ENCODE measurements at regions not wholly inside any gene's neighbourhood (a gene's known extent, or its start where the extent isn't known, plus 50 kb on each side); places are given as distances from the start of the nearest gene placed in this dataset.

DNA sequence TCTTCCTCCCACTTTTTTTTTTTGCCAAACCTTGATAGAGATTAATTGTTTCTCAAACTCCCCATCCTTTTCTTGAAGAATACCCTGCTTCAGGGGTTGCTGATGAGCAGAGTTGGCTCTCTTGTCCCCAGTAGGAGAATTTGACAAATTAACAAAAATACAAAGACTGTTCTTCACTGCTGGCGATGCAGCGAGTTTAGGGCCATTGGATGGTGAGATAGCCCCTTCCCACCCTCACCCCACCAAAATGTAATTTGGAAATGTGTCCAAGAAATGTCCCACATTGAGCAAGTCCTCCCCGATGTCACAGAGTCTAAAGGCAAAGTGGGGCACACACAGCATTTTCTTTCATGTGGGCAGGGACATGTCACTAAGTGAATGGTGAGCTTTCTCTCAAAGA, 136.0 kb upstream of the RARB start:
- DNase-seq (ENCODE audit: low spot score), result no peak

DNA sequence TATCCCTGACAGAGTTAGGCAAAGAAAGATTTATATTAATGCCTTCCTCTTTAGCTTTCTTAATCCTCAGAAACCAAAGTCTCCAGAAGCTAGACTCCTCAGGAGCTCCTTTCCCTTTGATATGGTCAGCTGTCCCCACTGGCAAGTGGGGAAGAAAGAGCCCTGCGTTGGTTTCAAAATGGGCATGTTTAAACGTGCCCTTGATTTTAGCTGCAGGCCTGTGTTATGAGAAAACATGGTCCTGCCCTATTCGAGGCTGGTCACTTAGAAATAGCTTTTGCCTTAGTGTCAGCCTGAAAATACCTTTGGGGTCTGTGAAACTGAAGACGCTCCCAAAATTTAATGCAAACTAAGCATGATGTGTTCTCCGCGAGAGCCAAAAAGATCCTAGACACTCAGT, 135.5 kb upstream of the RARB start:
- no peak for DNase-seq (ENCODE audit: low spot score)

DNA sequence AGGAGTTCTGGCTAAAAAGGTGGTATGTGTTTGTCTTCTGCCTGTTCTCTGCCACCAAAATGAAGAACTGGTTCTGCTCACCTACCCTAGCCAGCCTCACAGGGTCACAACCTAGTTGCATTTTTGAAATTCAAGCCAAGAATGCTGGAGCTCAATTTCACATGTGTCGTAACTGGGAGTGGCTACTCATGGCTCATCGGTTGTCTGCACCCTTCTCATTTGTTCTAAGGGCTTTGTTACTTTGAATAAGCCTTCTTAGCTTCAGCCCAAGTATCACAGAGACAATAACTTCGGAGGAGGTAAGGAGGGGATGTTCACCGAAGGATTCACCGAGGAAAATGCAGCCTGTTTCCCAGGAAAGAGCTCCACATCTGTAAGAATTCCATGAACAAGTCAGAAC, 134.3 kb upstream of the RARB start:
- no peak for DNase-seq (ENCODE audit: low spot score)

DNA sequence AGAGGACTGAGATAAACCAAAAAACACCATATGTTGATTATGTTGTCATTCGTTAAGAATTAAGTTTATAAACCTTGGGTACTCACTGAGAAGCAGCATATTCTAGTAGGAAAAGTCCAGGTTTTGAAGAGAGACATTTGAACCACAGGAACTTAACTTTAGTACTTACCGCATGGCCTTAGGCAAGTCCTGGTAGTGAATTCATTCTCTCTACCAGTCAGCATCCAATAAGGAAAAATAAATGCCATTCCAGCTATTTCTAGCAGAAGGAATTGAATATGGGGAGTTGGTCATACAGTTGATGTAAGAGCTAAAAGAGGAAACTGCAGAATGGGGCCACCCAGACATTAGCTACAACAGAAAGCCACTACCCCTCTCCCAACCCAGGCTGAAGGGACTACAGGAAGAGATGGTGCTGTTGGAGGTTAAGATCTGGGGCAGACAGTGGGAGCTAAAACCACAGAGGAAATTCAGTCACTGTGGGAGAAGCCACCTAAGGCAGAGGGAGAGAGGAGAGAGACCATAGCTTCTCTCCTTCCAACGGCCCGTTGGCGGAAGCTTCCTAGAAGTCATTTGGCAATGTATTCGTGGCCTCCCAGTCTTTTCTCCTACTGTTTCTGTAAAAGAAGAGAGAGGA, 133.8 kb upstream of the RARB start:
- no peak for DNase-seq (ENCODE audit: low spot score)

DNA sequence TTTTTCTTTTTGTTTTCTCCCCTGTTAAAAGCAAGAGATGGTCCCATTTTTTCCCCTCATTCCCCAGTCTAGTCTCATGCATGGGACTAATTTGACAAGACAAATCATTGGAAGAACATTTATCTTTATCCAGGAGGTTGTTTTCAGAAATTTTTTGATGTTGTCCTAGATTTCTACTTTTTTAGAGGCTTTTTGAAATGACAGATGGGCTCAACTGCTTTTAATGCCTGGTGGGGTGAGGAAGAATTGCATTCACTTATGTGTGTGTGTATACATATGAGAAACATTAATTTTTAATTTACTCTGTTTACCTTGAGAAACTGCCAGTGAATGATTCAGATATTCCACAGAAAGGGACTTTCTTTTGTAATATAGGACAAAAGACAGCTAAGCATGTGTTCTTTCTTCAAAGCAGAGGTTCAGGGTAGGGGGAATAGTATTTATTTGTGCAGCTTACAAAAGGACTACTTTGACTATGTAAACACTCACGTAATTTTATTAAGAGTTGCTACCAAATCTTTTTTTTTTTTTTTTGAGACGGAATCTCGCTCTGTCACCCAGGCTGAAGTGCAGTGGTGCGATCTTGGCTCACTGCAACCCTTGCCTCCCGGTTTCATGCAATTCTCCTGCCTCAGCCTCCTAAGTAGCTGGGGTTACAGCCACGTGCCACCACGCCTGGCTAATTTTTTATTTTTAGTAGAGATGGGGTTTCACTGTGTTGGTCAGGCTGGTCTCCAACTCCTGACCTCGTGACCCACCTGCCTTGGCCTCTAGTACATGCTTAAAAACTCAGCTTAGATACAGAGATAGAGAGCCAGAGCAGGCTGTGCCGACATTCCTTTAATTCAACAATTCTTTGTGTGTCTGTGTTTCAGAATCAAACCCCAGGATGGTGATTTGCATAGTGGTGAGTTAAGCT, 130.1 kb upstream of the RARB start:
- no peak for DNase-seq (ENCODE audit: low spot score)

DNA sequence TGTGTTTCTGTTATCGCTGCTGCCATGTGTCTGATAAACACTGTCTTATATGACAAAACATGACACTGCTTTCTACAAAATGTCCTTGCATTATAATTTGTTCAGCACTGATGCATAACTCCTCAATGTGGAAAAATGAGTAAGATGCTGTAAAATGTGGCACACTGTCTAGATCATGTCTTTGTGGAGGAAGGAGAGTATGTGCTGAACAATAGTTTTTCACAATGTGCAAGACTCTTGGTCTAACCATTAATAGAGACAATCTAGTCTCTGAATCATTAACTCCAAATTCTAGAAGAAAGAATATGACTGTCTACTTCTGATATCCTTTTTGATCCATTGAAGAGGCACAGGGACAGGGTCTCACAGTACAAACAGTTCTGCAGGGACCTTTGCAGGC, 127.9 kb upstream of the RARB start:
- DNase-seq (ENCODE audit: low spot score), result no peak

DNA sequence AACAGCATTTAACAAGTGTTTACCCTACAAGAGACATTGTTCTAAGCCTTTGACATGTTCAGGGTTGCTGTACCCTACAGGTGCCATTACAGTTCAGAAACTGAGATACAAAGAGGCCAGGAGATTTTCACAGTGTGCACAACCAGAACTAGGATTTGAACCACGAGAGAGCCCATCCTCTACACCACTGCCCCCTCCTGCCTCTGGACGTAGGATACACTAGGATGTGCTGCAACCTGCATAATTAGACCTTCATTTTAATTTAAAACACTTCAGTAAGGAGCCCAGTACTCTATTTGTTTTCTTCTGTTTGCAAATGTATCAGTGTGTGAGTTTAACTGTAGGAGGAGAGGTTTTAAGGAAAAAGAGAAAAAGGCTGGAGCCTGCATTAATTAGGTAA, 123.1 kb upstream of the RARB start:
- DNase-seq (ENCODE audit: low spot score), result no peak

DNA sequence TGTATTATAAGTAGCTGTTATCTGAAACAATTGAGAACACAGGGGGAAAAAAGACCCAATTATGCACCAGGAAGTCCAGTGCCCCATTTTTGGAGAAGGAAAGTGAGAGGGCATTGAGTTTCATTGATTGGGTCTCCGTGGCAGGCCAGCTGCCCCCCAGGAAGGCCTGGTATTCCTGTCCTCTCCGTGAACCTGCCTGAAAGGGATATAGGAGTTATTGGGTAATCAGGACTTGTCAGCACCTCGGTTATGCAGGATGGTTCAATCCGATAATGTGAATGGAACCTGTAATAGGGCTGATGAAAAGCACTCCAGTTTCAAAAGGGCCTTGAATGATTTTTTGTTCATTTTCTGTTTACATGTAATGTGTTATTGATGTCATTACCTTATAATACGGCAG, 122.0 kb upstream of the RARB start:
- no peak for DNase-seq (ENCODE audit: low spot score)

DNA sequence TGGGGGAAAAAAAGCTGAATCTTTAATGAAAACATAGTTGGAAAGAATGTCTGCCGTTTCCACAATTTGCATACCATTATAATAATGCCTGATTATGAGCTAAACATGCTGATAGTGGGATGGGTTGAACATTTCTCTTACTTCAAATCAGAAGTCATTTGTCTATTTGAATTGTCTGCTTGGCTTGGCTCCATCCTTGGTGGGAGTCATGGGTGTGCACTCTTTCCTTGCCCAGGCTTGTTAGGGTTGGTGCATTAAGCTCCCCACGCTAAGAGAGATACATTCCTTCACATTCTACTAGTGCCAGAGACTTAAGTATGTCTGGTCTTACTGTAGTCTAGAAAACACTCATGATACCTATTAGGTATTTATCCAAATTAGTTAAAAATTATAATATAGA, 121.4 kb upstream of the RARB start:
- DNase-seq (ENCODE audit: low spot score), result no peak

DNA sequence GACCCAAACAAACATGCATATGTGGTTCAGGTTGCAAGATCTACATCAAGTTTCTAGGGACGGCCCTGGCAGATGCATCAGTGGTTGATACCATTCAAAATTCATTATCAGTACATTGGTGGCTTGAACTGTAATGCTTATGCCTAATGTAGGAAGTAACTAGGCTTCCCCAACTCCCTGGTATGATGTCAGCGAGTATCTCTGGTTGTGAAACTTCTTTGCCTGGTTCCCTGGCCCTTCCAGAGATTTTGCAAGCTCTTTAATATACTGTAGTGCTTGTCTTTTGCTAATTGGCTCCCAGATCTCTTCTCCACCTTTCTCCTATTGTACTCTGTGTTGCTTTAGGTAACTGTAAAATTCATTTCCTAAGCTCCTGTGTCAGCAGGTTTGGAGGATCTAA, 114.8 kb upstream of the RARB start:
- DNase-seq (ENCODE audit: low spot score), result no peak

DNA sequence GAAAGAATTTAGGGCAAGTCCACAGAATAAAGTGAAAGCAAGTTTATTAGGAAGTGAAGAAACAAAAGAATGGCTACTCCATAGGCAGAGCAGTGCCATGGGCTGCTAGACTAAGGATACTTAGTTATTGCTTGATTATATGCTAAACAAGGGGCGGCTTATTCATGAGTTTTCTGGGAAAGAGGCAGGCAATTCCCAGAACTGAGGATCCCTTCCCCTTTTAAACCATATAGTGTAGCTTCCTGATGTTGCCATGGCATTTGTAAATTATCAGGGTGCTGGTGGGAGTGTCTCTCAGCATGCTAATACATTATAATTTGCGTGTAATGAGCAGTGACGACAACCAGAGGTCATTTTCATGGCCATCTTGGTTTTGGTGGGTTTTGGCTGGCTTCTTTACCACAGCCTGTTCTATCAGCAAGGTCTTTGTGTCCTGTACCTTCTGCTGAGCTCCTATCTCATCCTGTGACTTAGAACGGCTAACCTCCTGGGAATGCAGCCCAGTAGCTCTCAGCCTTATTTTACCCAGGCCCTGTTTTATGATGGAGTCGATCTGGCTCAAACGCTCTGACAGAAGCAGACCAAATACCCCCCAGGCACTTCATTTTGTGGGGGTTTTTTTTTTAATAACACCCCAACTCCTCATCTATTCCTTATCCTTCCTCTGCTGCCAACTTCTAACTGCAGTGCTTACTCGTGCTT, 103.0 kb upstream of the RARB start:
- no peak for DNase-seq (ENCODE audit: low spot score)

DNA sequence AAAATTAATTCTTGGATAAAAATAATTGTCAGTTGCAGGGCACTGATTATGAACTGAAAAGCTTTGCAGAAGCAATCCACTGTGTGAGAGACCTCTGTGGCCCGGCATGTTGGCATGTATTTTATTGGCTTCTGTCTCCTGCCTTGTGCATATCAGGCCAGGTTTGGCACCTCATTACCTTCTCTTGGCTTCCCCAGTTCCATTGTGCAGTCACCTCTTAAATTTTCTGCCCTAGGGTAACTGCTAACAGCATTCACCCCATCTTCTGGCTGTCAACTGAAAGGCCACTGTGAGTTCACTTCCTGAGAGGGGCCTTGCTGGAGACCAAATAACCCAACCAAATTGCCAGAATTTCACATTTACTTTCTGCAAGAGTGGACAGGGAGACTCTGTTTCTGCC, 92.7 kb upstream of the RARB start:
- no peak for DNase-seq (ENCODE audit: low spot score)

DNA sequence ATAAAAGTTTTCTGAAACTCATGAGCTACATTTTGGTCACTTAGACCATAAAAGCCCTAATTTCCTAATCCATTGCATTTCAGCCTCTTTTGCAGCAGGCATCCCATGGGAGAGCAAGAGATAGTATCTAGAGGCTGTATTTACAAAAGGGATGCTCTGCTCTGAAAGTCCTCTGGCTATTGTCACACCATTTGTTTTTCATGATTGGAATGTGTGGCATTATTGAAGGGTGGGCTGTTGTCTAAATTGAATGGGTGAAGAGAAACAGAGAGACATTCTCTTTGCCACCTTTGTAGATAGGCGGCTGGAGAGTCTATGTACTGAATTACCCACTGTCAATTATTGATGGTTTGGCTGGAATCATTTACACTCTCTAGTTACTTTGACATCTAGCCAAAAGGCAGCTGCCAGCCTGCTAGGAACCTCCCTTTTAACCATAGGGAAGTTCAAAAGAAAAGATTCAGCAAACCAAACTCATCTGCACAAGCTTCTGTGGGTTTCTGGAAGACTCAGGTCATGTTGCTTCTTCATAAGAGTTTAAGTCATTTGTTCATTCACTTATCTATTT, 89.8 kb upstream of the RARB start:
- DNase-seq (ENCODE audit: low spot score), result no peak

DNA sequence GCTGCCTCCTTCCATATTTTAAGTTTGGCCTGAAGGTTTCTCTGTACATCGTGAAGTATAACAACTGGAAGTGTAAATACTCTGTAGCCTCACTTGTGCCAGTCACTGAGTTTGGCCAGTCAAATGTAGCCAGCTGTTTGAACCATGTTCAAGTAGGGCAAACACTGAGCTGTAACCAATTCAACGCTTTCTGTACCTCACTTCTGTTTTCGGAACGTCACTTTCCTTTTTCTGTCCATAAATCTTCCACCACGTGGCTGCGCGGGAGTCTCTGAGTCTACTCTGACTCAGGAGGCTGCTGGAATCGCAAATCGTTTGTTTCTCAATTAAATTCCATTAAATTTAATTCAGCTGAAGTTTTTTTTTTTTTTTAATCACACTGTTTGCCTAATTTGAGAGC, 88.8 kb upstream of the RARB start:
- no peak for DNase-seq (ENCODE audit: low spot score)

DNA sequence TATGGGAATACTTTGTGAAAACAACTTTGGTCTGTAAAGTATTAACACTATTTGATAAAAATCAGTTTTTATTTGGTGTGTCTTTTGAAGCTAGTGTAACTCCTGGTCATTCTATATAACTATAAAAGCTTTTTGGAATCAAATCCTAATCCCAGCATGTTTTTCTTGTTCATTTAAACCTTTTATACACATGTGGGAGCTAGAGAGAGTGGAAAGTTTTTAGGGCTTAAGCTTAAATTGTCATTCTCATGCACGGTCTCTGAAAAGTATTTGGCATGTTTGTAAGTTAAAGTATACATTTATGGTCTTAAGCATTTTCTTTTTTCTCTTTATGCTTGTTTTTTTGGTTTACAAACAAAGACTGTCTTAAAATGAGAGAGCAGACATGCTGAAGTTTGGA, 83.4 kb upstream of the RARB start:
- no peak for DNase-seq (ENCODE audit: low spot score)

DNA sequence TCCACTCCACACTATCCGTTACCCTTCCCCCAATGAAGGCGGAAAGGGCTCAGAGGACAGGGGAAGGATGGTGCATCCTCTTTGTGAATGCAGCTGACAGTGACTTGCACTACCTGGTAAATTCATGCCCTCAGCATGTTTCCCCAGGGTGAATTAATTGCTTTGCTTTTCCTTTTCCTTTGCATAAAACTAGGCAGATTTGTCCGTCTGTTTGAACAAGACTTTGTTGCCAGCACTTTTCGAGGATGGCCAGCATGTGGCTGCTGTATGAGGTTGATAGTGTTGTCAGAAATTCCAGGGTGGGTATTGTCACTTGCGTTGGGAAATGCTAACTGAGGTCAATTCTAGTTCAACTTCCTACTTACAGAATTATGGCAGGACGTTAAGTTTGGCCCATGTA, 79.0 kb upstream of the RARB start:
- DNase-seq (ENCODE audit: low spot score), result no peak

DNA sequence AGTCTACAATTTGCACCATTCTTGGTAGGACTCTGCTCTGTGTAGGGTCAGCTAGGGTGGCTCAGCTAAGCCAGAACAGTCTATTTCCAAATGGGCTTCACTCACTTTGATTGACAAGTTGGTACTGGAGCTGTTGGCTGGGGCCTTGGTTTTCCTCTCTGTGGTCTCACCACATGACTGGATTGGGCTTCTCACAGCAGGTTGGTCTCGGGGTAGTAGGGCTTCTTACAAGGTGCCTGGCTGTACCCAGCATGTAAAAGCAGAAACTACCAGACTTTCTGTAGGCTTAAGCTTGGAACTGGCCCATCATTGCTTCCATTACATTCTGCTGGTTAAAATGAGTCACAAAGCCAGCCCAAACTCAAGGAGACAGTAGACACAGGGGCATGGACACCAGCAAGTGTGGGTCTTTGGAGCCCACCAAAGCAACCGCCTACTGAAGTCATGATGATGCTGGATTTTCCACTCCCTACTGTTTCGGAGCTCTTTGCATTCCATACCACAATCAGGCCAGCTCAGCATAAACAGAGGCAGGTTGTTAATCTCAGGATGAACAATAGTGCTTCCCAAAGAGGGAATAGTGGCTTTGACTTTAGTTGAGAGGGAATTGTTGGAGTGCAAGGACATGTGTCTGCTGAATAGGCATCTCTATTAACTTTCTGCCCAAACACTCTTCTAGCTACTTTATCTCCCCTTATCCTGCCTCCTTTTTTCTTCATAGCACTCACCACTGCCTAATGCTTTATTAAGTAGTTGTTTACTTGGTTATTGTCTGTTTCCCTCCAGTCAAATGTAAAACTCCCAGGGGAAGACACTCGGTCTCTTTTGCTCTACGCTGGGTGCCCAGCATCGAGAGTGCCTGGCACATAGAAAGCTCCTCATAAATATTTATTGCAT, 78.0 kb upstream of the RARB start:
- no peak for DNase-seq (ENCODE audit: low spot score)

DNA sequence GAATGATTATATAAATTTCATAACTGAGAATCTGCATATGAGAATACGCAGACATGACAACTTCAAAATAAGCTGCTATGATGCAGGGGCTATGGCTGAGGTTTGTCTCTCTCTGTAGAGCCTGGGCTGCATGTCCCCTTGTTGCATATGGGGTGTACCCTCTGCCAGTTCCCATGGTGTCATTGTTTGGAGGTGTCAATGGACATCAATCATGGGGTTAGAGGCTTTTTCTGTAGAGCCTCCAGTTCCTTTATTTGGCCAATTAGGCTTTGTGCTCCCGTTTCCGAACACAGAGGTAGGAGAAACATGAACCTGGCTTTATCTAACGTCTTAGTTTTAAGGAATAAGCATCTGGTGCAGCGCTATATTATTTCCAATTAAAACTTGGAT, 77.3 kb upstream of the RARB start:
- no peak for DNase-seq (ENCODE audit: low spot score)

DNA sequence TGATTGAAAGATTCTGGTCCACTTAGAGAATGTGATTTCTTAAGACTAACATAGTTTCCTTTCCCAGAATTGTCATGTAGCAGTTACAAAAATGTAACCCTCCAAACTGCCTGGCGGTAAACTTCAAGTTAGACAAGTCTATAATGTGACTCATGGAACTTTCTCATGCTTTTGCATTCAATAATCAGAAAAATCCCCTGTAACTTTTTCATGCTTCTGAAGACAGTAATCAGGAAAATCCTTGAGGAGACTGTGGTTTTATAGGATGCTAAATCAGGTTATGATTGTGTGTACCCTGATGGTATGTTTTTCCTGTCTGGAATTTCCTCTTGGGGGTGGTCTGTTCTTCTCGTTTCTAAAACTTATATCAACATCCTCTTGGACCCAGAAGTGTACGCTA, 74.0 kb upstream of the RARB start:
- DNase-seq (ENCODE audit: low spot score), result no peak

DNA sequence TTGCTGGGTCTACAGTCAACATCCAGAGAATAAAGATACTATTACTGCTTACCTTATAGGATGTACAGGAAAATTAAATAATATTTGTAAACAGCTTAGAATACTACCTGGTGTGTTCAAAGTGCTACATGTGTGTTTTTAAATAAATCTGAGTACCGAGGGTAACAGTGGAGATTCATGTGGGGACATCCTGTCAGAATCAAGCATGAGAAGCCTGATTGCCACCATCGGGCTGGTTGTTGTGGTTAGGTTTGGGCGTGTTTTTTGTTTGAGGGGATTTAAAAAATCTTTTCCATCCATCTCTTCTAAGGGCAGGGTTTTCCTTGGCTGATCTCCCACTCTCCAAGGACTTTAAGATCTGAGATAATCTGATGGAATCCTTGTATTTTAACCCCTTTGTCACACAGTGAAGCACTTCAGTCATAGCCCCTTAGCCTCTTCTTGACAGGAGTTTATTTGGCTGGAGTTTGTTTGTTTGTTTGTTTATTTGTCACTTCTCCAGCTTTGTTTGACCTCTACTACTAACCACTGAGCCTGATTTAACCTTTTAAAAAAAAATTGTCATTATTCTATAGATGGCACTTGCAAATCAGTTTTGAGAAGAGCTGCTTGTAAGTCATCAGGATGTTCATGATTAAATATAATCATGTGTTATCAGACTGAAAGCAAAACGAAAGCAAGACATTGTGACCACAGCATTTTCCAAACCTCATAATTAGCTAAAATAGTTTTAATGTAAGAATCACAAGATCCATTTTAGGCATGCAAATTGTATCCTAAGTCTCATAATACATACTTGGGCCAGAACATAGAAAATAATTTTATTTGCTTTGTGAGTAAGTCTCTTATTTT, 72.8 kb upstream of the RARB start:
- DNase-seq (ENCODE audit: low spot score), result no peak

DNA sequence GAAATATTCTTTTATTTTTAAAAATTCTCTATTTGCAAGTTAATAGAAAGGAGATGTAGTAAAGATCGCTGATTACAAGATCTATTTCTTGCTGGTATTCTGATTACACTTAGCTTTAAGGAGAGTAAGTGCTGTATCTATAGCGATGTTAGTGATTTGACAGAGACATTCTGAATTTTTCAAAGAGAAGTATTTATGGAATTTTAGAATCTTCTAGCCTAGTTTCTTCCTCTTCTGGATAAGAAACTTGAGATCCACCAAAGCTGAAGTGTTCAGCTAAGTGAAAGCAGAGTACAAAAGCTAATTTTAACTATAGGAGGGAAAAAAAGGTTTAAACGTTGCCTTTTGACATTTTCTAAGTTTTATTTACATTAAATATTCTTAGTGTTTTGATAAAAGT, 72.1 kb upstream of the RARB start:
- no peak for DNase-seq (ENCODE audit: low spot score)
